Ramos (cell line): ENCODE measurements at regions not wholly inside any gene's neighbourhood (a gene's known extent, or its start where the extent isn't known, plus 50 kb on each side); places are given as distances from the start of the nearest gene placed in this dataset.
"Not testable (repeated sequence)": the region's sequence is repeated elsewhere in the genome, so short reads cannot be mapped to it uniquely, and the experiment has no call there.

Experiments used
- in situ Hi-C: fragments of 300-500 bp; cut with MboI; formaldehyde crosslinking; loops from one replicate; pipeline ENCODE4 v1.14.3; 2022; ENCODE audit warnings: low sequenced_read_pairs; ENCODE audit not compliant: unreplicated experiment

GRCh38 chr6:144955392-144955791 lies 670.3 kb downstream of the UTRN start:
- in situ Hi-C loops, result no loop called here

- in situ Hi-C loops, result no loop called here
Observed at GRCh38 chr6:144955859-144956258, 670.7 kb downstream of the UTRN start.

GRCh38 chr6:144956697-144957096 lies 671.6 kb downstream of the UTRN start:
- in situ Hi-C loops, result not testable (repeated sequence)

GRCh38 chr6:144957236-144957937 lies 672.3 kb downstream of the UTRN start:
- in situ Hi-C loops, result no loop called here

- in situ Hi-C loops, result no loop called here
Observed at GRCh38 chr6:144969154-144969553, 684.0 kb downstream of the UTRN start.

- in situ Hi-C loops, result no loop called here
Observed at GRCh38 chr6:144969602-144970272, 684.6 kb downstream of the UTRN start.

GRCh38 chr6:144977250-144977864 lies 692.2 kb downstream of the UTRN start:
- in situ Hi-C loops, result not testable (repeated sequence)

GRCh38 chr6:144978208-144978607 lies 693.1 kb downstream of the UTRN start:
- in situ Hi-C loops, result no loop called here

GRCh38 chr6:144986271-144986670 lies 701.1 kb downstream of the UTRN start:
- in situ Hi-C loops, result no loop called here

GRCh38 chr6:144989319-144990107 lies 704.4 kb downstream of the UTRN start:
- in situ Hi-C loops, result no loop called here

GRCh38 chr6:144990784-144991183 lies 705.6 kb downstream of the UTRN start:
- in situ Hi-C loops, result no loop called here

GRCh38 chr6:144993870-144994269 lies 708.7 kb downstream of the UTRN start:
- in situ Hi-C loops, result no loop called here

- in situ Hi-C loops, result no loop called here
Observed at GRCh38 chr6:144997996-144998395, 712.9 kb downstream of the UTRN start.

GRCh38 chr6:144999127-144999526 lies 714.0 kb downstream of the UTRN start:
- in situ Hi-C loops, result no loop called here

GRCh38 chr6:145003145-145003544 lies 718.0 kb downstream of the UTRN start:
- in situ Hi-C loops, result no loop called here

GRCh38 chr6:145006914-145007313 lies 721.8 kb downstream of the UTRN start:
- in situ Hi-C loops, result no loop called here

- in situ Hi-C loops, result no loop called here
Observed at GRCh38 chr6:145008715-145009114, 723.6 kb downstream of the UTRN start.

- in situ Hi-C loops, result no loop called here
Observed at GRCh38 chr6:145009711-145010110, 724.6 kb downstream of the UTRN start.

GRCh38 chr6:145012039-145012662 lies 723.2 kb downstream of the EPM2A start:
- in situ Hi-C loops, result no loop called here
